ENCODE measurements at regions not wholly inside any gene's neighbourhood (a gene's known extent, or its start where the extent isn't known, plus 50 kb on each side); places are given as distances from the start of the nearest gene placed in this dataset.

DNA sequence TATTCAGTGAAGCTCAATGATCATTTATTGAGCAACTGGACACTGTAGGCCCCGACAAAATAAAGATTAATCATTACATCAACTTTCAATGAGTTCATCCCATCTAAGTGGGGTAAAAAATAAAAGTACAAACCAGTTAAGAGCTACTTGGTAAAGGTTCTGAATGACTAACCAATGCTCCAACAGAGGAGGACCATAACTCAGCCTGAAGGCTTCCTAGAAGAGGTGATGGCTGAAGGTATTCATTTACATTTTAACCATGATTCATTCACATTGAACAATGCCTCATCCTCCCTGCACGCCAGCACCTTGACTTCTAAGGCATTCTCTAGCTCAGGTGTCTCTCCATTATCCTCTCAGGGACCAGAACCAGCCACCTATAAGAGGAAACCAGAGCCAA is 201.4 kb downstream of the ZNF462 start:
- FAIRE-seq: no peak

DNA sequence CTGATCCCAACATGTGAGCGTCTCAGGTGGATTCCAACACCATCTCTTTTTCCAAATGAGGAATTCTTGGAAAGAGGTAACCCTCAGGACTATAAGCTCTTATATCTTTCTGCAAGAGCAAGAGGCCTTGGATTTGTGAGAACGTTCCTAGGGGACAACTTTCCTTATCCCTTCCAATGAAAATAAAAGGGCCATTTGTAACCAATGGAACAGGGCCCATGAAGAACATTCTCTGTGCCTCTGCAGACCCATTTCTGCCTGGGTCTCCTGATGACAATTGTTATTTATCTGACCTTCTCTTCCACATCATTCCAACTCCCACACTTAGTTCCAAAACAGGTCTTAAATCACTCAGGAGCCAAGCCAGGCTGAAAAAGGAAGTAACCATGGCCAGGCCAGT is 202.6 kb downstream of the ZNF462 start:
- FAIRE-seq: no peak

DNA sequence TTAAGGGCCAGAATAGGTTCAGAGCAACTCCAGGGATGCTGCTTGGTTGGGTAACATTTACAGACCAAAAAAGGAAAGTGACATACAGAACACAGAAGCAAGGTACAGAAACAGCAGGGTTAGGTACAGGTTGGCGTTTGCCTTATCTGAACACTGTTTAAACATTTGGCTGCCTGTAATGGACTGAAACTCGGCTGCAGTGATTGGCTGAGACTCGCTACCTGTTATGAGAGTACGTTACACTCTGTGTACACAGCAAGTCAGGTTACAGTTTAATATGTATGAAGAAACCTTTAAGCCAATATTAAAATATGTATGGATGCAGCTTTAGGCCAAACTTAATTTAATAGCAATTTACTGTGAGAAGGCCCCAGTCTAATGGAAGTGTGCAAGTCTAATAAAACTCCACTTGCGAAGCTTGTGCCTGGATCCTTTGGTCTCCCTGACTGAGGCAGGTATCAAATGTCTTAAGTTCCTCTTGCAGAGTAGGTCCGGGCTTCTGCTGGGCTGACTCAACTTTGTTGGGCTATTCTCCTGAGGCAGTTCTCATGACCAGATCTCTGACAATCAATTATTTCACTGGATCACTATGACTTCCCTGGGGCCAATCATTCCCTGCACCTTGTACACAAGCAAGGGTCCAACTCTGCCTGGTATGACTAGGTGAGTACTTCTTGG is 204.9 kb downstream of the ZNF462 start:
- no peak for FAIRE-seq

DNA sequence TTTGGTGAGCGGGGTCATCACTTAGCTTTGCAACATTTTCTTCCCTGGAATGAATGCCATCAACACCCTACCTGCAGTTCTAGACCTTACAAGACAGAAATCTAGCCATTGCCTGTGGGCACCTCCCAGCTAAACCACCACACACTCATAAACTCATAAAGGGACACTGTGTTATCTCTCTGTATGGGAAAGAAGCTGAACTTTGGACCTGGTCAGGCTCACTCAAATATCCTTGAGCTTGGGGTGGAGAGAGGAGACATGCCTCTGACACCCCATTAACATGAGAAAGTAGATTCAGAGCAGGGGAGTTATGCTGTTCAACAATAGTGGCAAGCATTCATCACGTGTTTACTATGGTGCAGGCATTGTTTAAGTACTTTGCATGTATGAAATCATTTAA is 205.6 kb downstream of the ZNF462 start:
- FAIRE-seq: no peak

DNA sequence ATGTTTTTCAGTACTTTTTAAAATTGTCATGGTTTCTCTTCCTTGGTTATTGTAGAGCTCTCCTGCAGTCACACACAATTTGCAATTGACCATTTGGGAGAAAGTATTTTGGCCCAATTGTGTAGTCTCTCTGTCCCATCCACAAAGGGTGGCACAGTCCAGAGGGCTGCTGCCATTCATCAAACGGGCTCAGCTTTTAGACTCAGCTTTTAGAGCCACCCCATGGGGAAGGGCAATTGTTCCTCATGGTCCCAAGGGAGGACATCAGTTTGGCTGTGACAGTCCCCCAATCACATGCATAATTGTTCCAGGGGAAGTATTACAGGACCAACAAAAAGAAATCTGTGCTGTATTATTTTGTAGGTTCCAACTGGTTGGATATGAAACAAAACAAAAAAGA is 207.6 kb downstream of the ZNF462 start:
- no peak for FAIRE-seq

DNA sequence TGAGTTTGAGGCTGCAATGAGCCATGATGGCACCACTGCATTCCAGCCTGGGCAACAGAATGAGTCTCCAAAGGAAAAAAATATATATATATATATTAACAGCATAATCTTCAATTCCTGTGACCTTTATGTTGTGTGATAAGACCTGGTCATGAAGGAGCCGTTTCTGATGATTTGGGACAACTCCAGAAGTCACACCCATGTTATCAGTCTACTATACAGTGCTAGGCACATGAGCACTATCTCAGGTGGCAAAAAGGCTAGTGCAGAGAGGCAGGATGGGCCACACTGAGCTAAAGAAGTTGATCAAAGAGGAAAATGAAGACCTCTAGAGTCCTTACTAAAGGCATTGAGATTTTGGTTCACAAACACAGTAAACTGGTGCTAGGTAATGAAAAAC is 205.0 kb upstream of the RAD23B start:
- FAIRE-seq: no peak

DNA sequence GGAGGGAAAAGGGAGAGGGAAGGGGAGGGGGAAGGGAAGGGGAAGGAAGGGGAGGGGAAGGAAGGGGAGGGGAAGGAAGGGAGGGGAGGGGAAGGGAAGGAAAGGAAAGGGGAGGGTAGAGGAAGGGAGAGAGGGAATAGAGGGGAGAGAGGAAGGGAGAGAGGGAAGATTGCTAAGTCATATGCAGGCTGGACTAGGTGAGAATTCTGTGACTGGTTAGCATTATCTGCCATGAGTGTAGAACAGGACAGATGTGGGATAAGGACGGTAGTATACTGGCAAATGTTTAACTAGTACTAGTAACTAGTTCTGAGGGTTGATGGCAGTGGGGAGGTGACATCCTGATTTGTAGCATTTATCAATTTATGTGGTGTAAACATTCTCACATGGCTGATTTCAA is 203.5 kb upstream of the RAD23B start:
- no peak for FAIRE-seq

DNA sequence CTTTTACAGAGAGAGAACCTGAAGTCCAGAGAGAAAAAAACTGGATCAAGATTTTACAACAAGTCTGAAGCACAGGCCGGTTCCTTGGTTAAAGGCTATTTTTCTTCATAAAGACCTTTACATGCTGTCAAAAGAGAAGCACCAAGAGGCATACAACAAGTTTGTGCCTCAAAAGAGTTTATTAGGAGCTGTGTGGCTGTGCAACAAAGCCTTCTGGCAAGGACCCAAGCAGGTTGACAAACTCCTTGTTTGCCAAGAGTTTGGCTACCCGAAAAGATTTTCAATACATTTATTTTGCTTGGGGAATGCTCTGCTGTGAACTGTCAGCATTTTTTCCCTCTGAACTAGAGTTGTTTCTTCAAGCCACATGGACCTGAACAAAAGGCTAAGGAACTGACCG is 202.9 kb upstream of the RAD23B start:
- FAIRE-seq: no peak

DNA sequence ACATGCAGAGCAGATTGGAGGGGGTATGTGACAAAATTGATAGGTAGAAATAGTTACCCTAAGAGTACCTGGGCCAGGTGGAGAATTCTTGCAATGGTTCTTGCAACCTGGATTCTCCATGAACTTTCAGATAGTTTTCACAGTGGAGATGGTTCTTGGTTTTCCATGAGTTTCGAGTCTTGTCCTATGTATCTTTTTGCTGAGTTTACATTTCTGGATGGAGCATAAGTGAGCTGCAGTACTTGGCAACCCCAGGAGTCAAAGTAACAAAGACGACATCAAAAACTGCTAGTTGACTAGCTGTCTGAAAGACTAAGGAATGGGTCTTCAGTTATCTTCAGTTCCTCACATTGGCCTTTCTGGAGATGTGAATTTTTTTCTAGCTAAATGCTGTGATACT is 196.6 kb upstream of the RAD23B start:
- FAIRE-seq: no peak

DNA sequence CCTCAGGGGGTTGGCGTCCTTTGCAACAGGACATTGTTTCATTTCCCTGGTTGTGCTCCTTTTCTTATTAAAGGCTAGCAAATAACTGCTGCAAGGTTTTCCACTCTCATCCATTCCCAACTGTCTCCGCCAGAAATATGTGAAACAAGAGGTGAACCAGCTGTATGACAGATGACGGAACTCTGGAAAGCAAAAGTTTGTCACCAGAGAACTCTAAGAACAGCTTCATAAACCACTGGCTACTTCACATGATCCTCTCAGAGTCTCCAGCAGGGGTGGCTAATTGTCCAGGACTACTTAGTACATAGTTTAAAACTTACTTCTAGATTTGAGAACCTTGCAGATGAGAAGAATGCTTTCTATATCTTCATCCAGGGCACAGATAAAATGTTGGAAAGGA is 195.9 kb upstream of the RAD23B start:
- FAIRE-seq: no peak

DNA sequence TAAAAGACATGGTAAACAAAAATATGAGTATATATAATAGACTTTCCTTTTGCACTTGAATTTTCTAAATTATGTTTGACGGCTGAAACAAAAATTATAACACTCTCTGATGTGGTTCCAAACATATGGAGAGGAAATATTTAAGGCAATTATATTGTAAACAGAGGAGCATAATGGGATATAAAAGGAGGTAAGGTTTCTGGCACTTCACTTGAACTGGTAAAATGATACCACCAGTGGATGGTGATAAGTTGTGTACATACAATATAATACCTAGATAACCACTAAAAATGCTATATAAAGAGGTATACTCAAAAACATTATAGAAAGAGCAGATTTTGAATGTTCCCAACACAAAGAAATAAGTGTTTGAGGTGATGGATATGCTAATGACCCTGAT is 192.9 kb upstream of the RAD23B start:
- FAIRE-seq: no peak

DNA sequence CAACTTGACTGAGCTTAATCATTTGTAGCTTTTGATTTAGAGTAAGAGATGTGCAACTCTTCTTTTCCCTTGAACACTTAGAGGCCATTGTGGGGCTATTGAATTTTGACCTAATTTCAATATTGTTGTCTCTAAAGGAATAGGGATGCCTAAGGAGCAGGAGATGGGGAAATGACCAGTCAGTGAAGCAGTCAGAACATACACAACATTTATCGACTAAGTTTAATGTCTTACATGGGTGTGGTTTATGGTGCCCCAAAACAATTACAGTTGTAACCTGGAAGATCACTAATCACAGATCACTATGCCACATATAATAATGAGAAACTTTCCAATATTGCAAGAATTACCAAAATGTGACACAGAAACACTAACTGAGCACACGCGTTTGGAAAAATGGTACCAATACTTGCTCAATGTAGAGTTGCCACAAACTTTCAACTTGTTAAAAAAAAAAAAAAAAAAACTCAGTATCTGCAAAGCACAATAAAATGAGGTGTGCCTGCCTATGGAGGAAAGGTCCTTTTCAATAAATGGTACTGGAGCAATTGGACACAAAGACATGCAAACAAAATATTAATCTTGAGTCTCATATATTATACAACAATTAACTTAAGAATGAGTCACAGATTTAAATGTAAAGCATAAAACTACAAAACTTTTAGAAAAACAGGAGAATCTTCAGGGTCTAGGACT is 189.6 kb upstream of the RAD23B start:
- FAIRE-seq: no peak

DNA sequence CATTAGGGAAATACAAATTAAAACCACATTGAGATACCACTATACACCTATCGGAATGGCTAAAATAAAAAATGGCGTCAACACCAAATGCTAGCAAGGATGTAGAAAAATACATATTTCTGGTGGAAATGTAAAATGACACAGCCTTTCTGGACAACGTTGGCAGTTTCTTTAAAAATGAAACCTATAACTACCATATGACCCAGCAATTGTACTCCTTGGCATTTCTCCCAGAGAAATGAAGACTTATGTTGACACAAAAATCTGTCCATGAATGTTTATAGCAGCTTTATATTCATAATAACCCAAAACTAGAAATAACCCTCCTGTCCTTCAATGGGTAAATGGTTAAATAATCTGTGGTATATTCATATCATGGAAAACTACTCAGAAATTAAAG is 188.7 kb upstream of the RAD23B start:
- no peak for FAIRE-seq

DNA sequence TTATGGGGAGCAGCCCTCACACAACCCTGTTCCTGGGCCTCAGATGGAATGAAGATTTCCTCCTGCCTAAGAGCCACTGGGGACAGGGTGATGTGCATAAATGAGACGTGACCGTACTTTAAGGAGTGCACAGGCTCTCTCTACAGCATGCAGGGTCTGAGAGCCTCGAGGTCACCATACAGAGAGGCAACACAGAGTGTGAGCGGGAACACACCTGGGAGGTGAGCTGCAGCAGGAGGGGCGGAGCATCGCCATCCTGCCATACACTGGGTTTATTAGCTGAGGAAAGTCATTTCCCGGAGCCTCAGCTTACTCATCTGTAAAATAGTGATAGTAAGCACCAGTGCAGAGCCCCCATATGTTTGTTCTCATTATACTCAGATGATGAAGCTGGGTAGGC is 182.5 kb upstream of the RAD23B start:
- FAIRE-seq: no peak

DNA sequence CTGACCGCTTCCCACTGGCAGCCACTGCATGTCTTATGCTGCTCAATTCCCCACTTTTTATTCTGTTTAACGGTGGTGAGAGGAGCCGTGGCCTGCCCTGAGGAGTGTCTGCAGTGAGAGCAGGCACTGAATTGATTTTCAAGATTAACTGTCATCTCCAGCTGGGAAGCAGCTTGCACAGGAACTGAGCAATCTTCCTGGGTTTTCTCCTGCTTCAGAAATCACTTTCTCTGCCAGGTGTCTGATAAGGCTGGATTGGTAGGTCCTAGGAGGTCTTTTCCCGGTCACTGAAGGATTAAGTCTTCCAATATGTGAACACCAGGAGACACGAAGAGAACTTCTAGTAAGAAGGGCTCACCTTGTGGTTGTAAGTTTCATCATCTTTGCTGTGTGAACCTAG is 181.1 kb upstream of the RAD23B start:
- no peak for FAIRE-seq

DNA sequence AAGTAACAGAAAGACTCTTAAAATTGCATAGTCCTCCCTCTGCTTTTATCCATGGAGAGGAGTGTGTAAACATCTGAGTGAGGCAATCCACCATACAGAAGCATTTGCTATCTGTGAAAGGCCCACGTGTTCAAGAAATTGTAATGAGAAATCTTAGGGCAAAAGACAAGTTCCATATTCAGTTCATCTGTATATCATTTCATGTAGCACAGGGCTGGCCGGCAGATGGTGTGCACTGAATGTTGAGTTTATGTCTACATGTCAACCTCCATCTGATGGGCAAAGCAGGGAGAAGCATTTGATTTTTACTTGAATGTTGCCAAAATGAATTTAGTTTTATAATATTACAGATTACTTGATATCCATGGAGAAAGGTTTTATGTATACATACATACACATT is 179.5 kb upstream of the RAD23B start:
- no peak for FAIRE-seq

DNA sequence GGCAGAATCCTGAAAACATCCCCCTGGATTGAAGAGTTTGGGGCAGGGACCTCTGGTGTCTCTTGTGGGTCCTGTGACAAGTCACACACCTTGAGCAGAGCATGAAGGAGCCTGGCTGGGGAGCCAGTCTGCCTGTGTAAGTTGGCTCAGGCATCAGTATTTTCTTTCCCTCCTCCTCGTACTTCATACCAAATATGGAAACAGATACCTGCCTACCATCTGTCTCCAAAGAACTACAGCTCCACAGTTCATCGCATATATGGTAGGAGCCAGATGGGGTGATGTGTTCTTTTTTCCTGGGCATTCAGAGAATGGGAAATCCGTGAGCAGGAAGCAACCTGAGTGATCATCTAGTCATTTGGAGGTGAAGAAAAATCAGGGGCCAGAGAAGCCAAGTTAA is 177.3 kb upstream of the RAD23B start:
- no peak for FAIRE-seq

DNA sequence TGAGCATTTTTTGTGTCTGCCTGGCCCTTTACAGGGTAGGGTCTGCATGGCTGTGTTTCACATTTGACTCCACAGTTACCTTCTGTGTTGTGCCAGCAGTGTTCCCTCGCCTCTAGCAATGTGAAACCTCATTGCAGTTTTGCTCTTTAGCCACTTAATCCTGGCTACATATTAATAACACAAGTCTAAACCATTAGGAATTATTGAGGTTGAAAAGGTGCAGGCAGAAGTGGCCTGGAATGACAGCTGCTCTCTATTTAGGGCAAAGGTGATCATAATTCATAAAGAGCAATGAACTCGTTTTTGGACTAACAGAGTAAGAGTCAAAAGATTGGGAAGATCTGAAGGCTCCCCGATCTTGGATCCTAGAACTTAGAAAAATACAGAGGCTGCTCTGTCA is 176.7 kb upstream of the RAD23B start:
- FAIRE-seq: no peak

DNA sequence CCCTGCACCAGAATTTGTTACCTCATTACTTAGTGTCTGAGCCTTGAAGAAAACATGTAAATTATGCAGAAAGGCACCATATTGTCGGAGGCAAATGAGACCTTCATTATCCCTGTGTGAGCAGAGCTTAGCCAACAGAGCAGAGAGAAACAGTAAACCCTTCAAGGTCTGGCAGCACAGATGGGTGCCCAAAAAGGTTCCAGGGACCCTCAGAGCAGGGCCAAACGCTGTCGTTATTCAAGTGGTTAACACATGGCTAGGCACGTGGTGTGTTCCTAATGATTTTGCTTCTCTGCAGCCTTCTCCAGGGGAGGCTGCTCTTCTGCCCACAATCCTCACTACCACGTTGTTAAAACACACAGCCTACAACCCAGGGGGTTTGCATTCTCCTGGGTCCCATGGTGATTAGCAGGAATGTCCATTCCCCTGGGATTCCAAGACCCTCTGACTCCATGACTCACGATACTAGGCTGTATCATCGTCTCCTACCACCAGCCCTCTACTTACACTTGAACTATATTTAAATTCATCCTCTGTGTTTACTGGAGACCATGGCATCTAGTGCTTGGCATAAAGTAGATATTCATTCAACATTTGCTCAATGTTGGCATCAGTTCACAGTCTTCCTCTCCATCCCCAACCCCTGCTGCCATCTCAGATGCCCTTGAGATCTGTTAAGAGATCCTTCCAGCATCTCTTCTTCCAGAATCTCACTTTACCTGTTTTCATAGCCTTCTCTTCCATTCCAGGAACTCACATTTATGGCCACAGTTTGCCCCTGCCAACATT is 174.5 kb upstream of the RAD23B start:
- no peak for FAIRE-seq

DNA sequence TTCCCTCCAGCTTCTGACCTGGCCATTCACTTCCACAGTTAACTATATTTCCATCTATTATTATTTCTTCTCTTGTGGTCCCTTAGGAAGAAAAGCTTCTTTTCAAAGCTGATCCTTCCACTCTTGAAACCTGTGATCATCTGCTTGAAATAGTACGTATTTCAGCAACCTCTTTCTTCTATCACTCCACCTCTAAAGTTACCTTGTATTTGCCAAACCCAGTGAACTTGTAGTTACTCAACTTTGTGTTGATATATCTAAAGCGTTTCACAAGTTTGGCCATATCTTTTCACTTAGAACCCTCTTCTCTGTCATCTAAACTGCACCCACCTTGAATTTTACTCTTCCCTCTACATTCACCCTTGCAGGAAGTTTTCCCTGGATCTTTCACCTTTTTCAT is 173.8 kb upstream of the RAD23B start:
- FAIRE-seq: no peak

DNA sequence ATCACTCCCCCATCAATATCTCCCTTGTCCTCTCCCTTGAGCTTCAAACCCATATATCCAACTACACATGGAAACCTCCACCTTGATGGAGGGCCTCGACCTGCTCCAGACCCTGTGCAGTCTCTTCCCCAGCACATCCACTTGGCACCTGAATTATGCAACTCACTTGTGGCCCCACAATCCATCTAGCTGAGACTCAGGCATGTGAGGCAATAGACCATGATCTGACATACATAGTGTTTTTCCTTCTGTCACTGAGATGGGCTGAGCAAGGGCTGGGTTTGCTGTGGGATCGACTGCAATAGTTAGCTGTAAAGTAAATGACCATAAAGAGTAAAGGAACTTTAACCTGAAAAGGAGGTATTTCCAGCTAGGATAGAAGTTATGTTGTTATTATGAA is 172.9 kb upstream of the RAD23B start:
- no peak for FAIRE-seq

DNA sequence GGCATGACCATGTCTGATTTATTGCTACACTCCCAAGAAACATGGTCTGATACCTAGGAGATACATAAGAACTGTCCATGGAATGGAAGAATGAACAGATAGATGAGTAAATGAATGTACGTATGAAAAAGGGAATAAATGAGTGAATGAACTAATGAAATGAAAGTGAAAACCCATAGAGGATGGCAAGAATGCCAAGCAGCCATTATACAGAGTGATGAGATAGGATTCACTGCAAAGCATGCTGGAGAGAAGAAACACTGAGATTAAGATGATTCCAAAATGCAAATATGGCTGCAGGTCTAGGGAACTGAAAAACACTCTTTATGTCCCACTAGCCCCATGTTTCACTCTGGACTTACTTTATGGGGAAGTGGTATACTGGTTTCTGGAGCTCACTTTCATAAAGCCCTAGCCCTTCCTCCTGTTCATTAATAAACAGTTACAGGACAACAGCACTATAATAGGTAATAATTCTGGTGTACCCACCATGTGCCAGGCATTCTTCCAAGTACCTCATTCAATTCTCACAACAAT is 170.3 kb upstream of the RAD23B start:
- FAIRE-seq: no peak

DNA sequence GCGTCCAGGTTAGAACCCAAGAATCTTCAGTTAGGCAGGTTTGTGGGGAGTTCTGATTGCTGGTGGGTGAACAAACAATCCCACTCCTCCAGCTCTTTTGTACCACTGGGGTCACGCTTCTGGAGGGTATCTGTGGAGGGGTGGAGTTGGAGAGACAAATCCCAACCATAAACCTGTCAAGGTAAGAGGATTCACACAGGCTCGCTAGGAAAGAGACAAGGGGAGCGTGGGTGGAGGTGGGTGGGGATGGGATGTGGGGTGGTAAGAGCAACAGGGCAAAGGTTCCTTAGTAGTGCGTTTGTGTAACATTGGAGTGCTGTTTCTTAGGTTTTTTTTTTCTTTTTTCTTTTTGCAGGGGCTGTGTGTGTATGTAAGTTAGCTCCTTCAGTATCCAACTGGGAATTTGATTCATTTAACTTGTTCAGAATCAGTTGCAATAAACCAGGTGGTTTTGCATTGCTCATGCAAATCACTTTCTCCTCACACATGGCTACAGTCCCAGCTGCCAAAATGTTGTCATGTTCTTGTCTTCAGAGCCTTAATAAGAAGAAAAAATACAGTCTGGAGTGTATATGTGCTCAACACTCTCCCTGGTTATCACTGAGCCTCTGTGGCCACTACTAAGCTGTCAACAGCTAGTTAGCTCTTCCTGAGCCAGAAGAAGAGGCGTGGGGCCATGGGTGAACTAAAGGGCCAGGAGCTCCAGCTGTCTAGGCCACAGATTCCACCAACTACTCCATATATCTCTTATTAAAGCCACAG is 164.0 kb upstream of the RAD23B start:
- no peak for FAIRE-seq

Data from A204.1 (cell line).